IMR-90 (cell line): ENCODE measurements at regions not wholly inside any gene's neighbourhood (a gene's known extent, or its start where the extent isn't known, plus 50 kb on each side); places are given as distances from the start of the nearest gene placed in this dataset.

Experiments used
- ATAC-seq: fragments of 200-7000 bp; cut with Tn5 transposase; 2 replicates; pipeline ENCODE4 v1.9.1; 2020; ENCODE audit warnings: low read depth, mild to moderate bottlenecking, moderate library complexity
- BruUV-seq: library from RNA; stranded (reverse); fragments of 400-500 nt; replicated peaks from 2 replicates; lab custom pipeline; 2021; lab: Mats Ljungman, UMichigan
- CTCF ChIA-PET: fragments of 300-600 bp; formaldehyde crosslinking; extraction: SDS; loops from one replicate; lab custom pipeline; 2021; ENCODE audit warnings: antibody characterized with exemption; lab: Yijun Ruan, JAX
- POLR2A ChIA-PET: fragments of 300-600 bp; sonication (Branson Sonifier 250); formaldehyde crosslinking; loops from one replicate; lab custom pipeline; 2022; ENCODE audit warnings: antibody characterized with exemption; ENCODE audit not compliant: unreplicated experiment; lab: Charles Lee
- DNase-seq: peaks from one replicate; pipeline ENCODE4 v3.0.0; 2013
- H2AFZ ChIP-seq: replicated peaks from 2 replicates; pipeline ENCODE3; 2013; ENCODE audit warnings: low read length, mild to moderate bottlenecking; ENCODE audit not compliant: poor library complexity
- H2AK5ac ChIP-seq: 2 replicates; pipeline ENCODE4 v1.6.1; 2013; ENCODE audit warnings: low read depth, low read length, inconsistent platforms
- H2AK9ac ChIP-seq: replicated peaks from 2 replicates; pipeline ENCODE3; 2013; ENCODE audit warnings: mild to moderate bottlenecking, low read depth, low read length, moderate library complexity; ENCODE audit not compliant: poor library complexity
- H2BK120ac ChIP-seq: 2 replicates; pipeline ENCODE4 v1.6.1; 2013; ENCODE audit warnings: low read depth, low read length, inconsistent platforms
- H2BK15ac ChIP-seq: 3 replicates; pipeline ENCODE4 v1.6.1; 2013; ENCODE audit warnings: low read depth, low read length, inconsistent platforms
- H2BK20ac ChIP-seq: 2 replicates; pipeline ENCODE4 v1.6.1; 2013; ENCODE audit warnings: low read depth, mild to moderate bottlenecking, inconsistent platforms, low read length, moderate library complexity
- H2BK5ac ChIP-seq: 2 replicates; pipeline ENCODE4 v1.6.1; 2013; ENCODE audit warnings: mild to moderate bottlenecking, low read depth, low read length, inconsistent platforms; ENCODE audit not compliant: poor library complexity, severe bottlenecking
- H3K14ac ChIP-seq: replicated peaks from 2 replicates; pipeline ENCODE4 v1.6.1; 2013; ENCODE audit warnings: low read depth, low read length, inconsistent platforms
- H3K18ac ChIP-seq: 2 replicates; pipeline ENCODE4 v1.6.1; 2013; ENCODE audit warnings: low read depth, low read length, control low read depth
- H3K23ac ChIP-seq: 2 replicates; pipeline ENCODE4 v1.6.1; 2013; ENCODE audit warnings: low read depth, low read length, inconsistent platforms
- H3K27ac ChIP-seq: 2 replicates; pipeline ENCODE4 v1.5.1; 2013; ENCODE audit warnings: mild to moderate bottlenecking, control low read depth, low read length; ENCODE audit not compliant: insufficient read depth
- H3K27me3 ChIP-seq: 2 replicates; pipeline ENCODE4 v1.6.1; 2013; ENCODE audit warnings: low read length; ENCODE audit not compliant: control insufficient read depth, insufficient read depth
- H3K36me3 ChIP-seq: 2 replicates; pipeline ENCODE4 v1.6.1; 2013; ENCODE audit warnings: low read length, mixed read lengths; ENCODE audit not compliant: control insufficient read depth, insufficient read depth
- H3K4ac ChIP-seq: 2 replicates; pipeline ENCODE4 v1.6.1; 2013; ENCODE audit warnings: low read depth, low read length, inconsistent platforms
- H3K4me1 ChIP-seq: 2 replicates; pipeline ENCODE4 v1.6.1; 2013; ENCODE audit warnings: low read length, mixed read lengths; ENCODE audit not compliant: control insufficient read depth, insufficient read depth
- H3K4me2 ChIP-seq: 2 replicates; pipeline ENCODE4 v1.6.1; 2013; ENCODE audit warnings: low read depth, mild to moderate bottlenecking, control low read depth, low read length, moderate library complexity
- H3K4me3 ChIP-seq: 2 replicates; pipeline ENCODE4 v1.5.1; 2013; ENCODE audit warnings: low read depth, mild to moderate bottlenecking, control low read depth, low read length, moderate library complexity; ENCODE audit not compliant: insufficient read depth
- H3K56ac ChIP-seq: 2 replicates; pipeline ENCODE4 v1.6.1; 2013; ENCODE audit warnings: low read length, inconsistent platforms; ENCODE audit not compliant: insufficient read depth; ENCODE audit errors: extremely low read depth
- H3K79me1 ChIP-seq, 2 experiments: 2 replicates each; pipeline ENCODE4 v1.6.1; 2013; ENCODE audit warnings: low read length in 2 of 2, inconsistent platforms in 1 of 2, low read depth in 1 of 2
- H3K9ac ChIP-seq: 2 replicates; pipeline ENCODE4 v1.6.1; 2013; ENCODE audit warnings: low read depth, low read length, control low read depth
- H3K9me1 ChIP-seq: 2 replicates; pipeline ENCODE4 v1.6.1; 2013; ENCODE audit warnings: low read length, inconsistent platforms; ENCODE audit not compliant: insufficient read depth
- H3K9me3 ChIP-seq: 2 replicates; pipeline ENCODE4 v1.6.1; 2013; ENCODE audit warnings: low read length; ENCODE audit not compliant: control insufficient read depth, insufficient read depth
- H4K20me1 ChIP-seq: 2 replicates; pipeline ENCODE4 v1.6.1; 2013; ENCODE audit warnings: low read length, inconsistent platforms; ENCODE audit not compliant: insufficient read depth
- H4K5ac ChIP-seq: 2 replicates; pipeline ENCODE4 v1.6.1; 2013; ENCODE audit warnings: mild to moderate bottlenecking, low read depth, low read length, control low read depth
- H4K8ac ChIP-seq, 2 experiments: 2 replicates each; pipeline ENCODE4 v1.6.1; 2013; ENCODE audit warnings: low read depth in 2 of 2, low read length in 2 of 2, control low read depth in 1 of 2, inconsistent platforms in 1 of 2
- H4K91ac ChIP-seq: 2 replicates; pipeline ENCODE4 v1.6.1; 2013; ENCODE audit warnings: low read depth, low read length, inconsistent platforms; ENCODE audit not compliant: insufficient read depth
- BHLHE40 ChIP-seq: fragments of 150-350 bp; IDR thresholded peaks from 2 replicates; pipeline ENCODE4 v1.6.1; 2016; ENCODE audit warnings: mild to moderate bottlenecking, low read depth, low read length
- MAFK ChIP-seq: IDR thresholded peaks from 2 replicates; pipeline ENCODE4 v1.6.1; 2012; ENCODE audit warnings: low read depth, low read length, improper control_type of control experiment
- WGBS, 2 experiments: methylation state at CpG; one replicate each; pipeline versions ENCODE4 v1.1.5 to v1.1.7; 2013; ENCODE audit warnings: missing lambda C conversion rate in 2 of 2; ENCODE audit not compliant: insufficient read length in 1 of 2; ENCODE audit errors: extremely low coverage in 2 of 2; 5-methylcytosine and 5-hydroxymethylcytosine counted together
- dilution Hi-C: fragments of 300-500 bp; cut with HindIII; formaldehyde crosslinking; loops from one replicate; pipeline ENCODE4 v1.14.3; 2018; ENCODE audit warnings: low sequenced_read_pairs; ENCODE audit not compliant: unreplicated experiment
- in situ Hi-C: fragments of 300-500 bp; cut with MboI; formaldehyde crosslinking; loops from 3 replicates; pipeline ENCODE4 v1.14.3; 2019; ENCODE audit warnings: low sequenced_read_pairs, inconsistent platforms, mixed read lengths
- intact Hi-C: fragments of 100-400 bp; cut with micrococcal nuclease; formaldehyde crosslinking; loops from 2 replicates; pipeline ENCODE4 v1.10.0; 2022

GRCh38 chr17:14580499-14580898 is 279.6 kb downstream of the HS3ST3B1 start:
- no CpG with 5 or more reads among the region's 5 CpGs for WGBS, 2 experiments
- Histone ChIP-seq H3K56ac (no peak overlapping the region), H4K5ac (no peak overlapping the region), H3K36me3 (no peaks in the 10 kb centered on the region), H2AK5ac (no peak overlapping the region), H3K79me1 (no peaks in the 10 kb centered on the region), H3K4me3 (no peak overlapping the region), H3K27ac (no peak overlapping the region), H3K4me1 (no peaks in the 10 kb centered on the region; the same call in 1 of the 2 replicates), H3K18ac (no peak overlapping the region), H4K8ac (no peak overlapping the region), H2BK5ac (no peak overlapping the region), H4K91ac (no peak overlapping the region), H3K4ac (no peak overlapping the region), H3K4me2 (no peak overlapping the region), H3K9me1 (no peaks in the 10 kb centered on the region; the same call in 1 of the 2 replicates), H2BK120ac (no peak overlapping the region), H3K14ac (no peak overlapping the region), H3K23ac (no peak overlapping the region), H2BK20ac (no peak overlapping the region), H3K9ac (no peak overlapping the region), H2AFZ (no peak overlapping the region), H2AK9ac (no peak overlapping the region), H3K9me3 (no peaks in the 10 kb centered on the region), H2BK15ac (no peak overlapping the region), H4K20me1 (no peaks in the 10 kb centered on the region), H3K27me3 (peaks cover 10% of the 10 kb centered on the region)
- BruUV-seq, result no TSS peak
- TF ChIP-seq MAFK (no peak), BHLHE40 (no peak)
- ChIA-PET POLR2A (no interaction called here), CTCF (no interaction called here)
- peak; percentile 12 for DNase-seq
- ATAC-seq, result no peak
- in situ Hi-C loops, result no loop called here
- dilution Hi-C loops, result no loop called here
- intact Hi-C loops, result no loop called here
